Islet precursor cell (in vitro differentiated cells): ENCODE measurements at regions not wholly inside any gene's neighbourhood (a gene's known extent, or its start where the extent isn't known, plus 50 kb on each side); places are given as distances from the start of the nearest gene placed in this dataset.
"Not testable (repeated sequence)": the region's sequence is repeated elsewhere in the genome, so short reads cannot be mapped to it uniquely, and the experiment has no call there.

Source experiments
- DNase-seq: peaks from one replicate; pipeline ENCODE4 v3.0.0-alpha.2; 2018

DNA sequence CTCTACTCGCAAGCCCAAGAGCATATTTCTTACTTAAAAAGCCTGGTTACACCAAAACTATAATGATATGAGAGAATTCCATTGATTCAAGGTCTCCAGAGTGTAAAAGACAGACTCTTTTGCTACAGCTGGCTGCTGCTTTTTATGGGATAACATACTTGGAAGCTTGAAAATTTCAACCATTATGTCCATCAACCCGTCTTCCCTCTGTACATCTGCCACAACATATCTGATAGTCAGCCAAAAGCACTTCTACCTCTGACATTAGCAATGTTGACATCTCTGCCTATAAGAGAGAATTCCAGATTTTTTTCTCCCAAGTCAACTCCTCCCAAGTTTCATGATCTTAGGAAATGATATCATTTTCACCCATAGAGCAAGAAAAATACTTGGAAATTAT is 54.4 kb upstream of the IQCM start:
- DNase-seq: no peak

DNA sequence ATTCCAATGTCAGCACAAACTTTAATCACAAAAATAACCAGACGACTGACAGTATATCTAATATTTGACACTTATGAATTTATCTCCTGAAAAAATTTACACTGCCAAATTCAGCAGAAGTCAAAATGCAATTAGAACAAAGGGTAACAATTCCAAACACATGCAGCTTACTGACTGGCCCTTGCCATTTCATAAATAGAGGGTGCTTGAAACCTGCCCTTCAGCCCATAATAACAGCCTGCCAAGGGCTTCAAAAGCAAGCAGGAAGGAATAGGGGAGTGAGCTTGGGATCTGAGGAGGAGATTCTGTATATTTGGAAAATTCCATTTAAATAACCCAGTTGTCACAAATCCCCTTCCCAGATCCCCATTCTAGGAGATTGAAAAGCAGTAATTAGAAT is 66.1 kb upstream of the IQCM start:
- DNase-seq: no peak

DNA sequence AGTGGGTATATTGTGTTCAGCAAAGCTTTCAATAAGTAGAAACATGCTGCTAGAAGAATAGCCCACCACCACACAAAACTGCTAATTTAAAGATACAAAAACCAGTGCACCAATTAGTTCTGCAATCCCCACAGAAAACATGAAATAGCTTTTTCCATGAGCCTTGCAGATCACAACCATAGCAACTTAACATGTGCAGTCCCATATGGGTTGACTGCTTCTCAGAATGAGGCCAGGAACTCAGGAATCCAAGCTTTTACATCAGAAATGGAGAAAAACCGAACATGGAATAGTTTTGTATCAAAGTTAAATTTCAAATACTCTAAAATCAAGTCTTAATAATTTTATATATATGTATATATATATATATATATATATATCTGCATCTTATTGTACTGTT is 66.6 kb upstream of the IQCM start:
- no peak for DNase-seq

DNA sequence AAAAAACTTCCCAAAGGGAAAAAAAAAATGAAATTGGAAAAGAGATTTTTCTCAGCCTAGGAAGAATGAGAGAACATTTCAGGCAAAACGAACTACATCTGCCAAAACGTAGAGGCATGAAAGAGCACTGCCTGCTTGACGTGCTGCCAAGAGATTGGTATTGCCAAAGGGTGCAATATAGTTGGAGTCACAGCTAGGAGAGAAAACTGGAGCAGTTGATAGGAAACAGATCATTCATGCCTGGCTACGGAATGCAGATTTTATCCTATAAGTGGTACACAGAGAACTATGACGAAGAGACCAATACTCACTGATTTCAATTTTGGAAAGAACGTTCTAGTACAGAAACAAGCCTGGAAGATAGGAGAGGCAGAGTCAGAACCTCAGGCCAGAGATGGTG is 68.4 kb upstream of the IQCM start:
- DNase-seq: no peak

DNA sequence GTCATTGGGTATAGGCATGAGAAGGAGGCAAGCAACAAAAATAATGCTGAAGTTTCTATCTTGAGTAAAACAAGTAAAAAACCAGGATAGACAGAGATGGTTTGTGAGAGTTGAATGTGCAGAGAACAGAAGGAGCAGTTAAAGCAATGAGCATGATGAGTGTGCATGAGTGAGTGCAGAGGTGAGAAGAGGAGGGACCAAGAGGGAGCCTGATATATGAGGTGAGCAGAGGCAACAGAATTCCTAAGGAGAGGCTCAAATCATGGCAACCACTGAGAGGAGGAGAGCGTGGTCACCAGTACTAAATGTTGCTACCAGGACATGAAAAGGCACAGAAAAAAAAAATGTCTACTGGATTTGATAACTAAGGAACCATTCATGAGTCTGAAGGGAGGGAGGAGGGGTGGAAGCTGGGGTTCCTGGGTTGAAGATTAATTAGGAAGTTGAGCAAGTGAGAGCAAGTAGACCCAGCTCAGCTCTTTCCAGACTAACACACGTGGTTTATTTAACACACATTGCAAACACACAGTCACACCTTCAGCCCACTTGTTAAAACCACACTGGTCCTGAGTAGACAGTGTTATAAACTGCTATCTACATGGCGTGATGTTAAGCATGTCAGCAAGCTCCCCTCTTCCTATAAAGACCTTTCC is 69.0 kb upstream of the IQCM start:
- DNase-seq: no peak

DNA sequence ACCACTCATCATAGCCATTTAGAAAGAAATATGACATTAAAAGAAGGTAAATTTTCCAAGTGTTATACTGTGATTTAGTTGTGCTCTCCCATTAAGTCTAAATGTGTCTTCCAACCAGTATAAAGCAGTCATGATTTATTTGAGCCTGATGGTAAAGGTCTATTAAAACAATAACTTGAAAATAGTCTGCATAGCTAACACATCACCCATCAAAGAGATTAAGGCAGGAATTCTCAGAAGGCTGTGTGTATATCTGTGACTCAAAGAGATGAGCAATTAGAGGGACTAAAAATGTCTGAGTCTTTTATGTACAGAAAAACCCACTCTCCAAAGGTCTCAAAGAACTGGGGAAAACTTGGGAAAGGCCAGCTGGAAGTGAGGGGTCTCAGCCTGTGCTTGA is 70.3 kb upstream of the IQCM start:
- no peak for DNase-seq

DNA sequence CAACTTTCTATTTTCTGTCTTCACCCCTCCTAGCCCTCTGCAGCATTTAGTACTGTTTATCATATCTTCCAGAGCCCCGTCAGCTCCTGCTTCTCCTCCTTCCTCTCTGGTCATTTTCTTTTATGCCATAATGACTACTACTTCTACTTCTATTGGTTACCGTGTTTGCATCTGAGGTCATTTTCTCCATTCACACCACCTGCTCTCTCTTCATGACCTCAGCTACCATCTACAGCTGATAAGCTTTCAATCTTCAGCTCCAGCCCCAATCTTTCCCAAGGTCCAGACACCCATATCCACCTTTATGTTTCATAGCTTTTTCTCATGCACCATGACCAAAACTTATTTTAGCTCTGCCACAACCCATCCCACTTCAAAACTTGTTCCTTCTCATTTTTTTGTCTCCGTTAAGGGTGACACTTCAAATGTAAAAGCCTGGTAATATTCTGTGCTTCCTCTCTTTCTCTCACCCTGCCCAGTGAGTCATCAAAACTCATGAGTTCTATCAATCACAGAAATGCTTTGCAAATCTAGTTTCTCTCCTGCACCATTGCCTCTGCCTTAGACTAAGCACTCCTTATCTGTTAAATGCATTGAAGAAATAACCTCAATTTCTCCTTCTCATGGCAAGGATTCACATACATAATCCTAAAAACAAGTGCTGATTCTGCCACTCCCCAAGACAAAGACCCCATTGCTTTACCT is 71.3 kb upstream of the IQCM start:
- no peak for DNase-seq

DNA sequence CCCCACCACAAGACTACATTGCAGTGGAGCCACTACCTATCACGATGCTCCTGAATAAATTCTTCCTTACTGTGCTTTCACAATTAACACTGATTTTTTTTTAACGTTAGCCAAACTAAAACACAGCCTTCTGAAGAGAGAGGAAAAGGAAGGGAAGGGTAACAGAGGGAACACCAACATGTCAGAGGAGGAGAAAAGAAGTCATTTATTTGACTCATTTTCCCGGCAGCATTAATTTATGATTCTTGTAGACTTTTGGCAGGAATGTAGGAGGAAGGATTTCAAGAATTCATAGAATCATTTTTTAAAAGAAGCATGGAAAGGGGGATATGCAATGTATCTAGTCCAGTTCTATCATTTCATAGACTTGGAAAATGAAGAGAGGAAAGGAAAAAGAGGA is 74.3 kb upstream of the IQCM start:
- no peak for DNase-seq

DNA sequence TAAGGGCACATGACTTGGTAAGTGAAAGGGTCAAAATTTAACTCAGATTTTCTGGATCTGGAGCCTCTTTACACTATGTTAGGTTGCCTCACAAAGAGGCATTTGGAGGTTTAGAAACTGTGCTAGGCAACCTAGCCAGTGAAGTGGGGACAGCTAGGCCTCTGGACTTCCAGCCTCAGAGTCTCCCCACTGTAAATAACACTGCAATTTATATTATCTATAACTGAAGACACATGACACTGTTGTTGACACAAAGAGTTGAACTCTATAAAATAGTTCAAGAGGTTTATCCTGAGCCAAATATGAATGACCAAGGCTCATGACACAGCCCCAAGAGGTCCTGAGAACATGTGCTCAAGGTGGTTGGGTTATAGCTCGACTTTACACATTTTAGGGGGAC is 74.9 kb upstream of the IQCM start:
- DNase-seq: no peak

DNA sequence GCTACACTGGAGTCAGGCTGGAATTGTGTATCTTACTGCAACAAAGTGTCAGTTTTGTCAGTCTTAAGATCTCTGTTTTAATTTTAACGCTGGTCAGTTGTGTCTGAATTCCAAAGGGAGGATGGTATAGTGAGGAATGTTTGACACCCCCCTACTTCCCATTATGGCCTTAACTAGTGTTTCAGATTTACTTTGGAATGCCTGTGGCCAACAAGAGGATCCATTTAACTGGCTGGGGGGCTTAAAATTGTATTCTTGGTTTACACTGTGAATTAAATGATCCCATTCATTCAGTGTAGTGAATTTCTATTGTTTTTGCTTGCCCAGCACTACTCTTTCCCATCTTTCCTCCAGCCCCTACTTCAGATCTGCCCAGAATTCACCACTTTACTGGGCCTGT is 75.8 kb upstream of the IQCM start:
- DNase-seq: no peak

DNA sequence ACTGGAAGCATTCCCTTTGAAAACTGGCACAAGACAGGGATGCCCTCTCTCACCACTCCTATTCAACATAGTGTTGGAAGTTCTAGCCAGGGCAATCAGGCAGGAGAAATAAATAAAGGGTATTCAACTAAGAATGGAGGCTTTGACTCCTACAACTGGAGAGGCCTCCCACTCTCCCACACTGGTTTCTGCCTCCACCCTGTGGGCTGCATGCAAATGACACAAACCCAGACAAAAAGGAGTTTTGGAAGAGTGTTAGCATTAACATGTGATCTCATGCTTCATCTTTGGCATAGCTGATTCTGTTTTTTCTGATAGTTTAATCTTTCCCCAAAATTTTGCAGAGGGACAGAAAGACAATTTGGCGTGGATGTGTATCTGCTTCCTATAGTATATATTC is 80.8 kb upstream of the IQCM start:
- DNase-seq: peak; percentile 67

DNA sequence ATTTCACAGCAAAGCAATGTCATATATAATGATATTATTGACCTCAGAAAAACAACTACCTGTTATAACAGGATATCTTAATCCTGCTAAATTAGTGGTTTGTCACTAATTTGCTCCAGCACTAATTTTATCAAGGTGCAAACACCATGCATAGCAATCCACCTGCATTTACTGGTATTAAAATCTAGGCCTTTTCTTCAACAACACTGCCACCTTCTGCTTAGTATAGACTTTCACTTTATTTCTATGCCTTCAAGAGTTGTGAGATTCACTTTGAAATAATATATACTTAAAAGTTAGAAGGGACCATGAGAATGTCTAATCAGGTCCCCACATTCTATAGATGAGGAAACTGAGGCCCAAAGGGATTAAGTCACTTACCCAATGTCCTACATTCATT is 82.1 kb upstream of the IQCM start:
- no peak for DNase-seq

DNA sequence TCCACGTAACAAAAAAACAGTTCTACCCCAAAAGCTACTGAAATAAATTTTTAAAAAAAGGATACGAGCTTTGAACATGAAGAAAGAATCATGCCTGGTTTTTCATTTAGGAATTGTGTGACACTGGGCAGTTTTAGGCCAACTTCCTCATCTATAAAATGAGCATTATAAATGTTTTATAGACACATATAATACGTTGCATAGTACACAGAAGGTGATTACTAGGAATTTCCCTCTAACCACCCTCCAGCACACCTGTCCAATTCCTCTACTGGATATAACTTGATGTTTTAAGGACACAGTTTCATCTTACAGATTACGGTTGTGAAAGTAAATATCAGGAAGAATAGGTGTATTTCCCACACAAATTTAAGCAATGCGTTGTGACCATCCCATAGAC is 85.5 kb upstream of the IQCM start:
- DNase-seq: no peak

DNA sequence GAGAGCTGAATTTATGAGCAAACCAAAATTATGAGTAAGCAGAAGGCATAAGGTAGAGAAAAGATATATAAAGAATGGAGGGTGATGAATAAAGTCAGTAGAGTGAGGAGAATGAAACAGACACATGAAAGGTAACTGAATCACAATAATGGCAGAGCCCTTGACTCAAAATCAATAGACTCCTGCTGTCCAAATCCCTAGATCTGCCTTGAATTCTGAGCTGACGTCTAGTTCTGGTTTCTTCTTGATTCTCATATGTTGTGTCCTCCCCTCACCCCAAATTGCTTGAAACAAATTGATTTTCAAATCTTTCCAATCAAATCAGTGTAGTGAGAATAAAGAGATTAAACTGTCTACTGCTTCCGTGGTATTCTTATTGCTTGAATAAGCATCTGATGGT is 86.6 kb upstream of the IQCM start:
- DNase-seq: no peak

DNA sequence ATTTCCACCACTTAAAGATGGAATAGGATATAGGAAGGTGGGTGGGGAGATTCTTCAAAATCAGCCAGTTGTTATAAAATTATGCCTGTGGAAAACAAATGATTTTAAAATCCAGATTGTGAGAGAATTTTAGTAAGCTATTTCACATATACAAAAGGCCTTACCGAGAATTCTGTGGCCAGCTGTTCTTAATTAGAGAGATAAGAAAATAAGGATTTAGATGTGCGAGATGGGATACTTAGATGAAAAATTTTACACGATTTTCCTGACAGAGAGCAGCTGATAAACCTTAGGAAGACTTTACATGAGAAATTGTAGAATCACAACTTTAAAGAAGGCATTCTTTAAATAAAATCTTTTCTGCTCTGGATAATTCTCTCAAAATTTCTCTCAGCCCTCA is 94.5 kb upstream of the IQCM start:
- no peak for DNase-seq

DNA sequence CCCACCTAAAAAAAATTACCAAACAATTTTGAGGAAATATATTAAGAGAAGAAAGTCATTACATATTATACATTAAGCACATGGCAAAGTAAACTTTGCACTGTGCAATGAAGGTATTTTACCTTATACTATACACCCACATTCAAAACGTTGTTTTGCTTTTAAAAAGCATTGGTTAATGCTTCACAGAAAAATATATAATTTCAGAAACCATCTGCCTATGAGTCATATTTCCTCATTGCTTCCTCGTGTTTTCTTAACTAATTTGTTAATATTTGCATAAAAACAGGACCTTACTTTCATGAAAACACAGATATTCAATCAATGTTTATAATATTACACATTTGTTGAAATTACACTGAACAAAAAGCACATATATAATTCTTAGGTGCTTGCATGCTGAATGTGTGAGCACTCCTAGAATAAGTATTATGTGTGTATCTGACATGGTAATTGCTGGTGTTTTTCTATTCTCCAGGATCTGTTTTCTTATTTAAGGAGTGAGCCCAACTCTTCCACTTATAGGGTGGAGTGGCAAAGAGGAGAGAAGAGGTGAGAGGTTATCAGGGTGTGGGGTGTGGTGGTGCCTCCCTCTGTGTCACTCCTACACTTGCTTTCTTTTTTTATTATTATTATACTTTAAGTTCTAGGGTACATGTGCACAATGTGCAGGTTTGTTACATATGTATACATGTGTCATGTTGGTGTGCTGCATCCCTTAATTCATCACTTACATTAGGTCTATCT is 95.1 kb upstream of the IQCM start:
- DNase-seq: no peak

DNA sequence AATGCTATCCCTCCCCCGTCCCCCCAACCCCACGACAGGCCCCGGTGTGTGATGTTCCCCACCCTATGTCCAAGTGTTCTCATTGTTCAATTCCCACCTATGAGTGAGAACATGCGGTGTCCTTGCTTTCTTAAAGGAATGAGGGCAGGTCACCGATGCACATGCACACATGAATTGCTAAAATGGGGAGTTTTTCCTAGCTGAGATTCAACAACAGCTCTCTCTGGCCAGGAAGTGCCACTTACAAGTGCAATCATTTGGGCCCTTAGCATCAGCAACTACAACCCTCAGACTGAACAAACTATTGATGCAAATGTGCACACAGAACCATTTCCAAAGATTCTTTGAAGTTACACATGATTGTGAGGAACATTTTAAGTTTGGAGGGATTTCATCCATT is 95.7 kb upstream of the IQCM start:
- no peak for DNase-seq

DNA sequence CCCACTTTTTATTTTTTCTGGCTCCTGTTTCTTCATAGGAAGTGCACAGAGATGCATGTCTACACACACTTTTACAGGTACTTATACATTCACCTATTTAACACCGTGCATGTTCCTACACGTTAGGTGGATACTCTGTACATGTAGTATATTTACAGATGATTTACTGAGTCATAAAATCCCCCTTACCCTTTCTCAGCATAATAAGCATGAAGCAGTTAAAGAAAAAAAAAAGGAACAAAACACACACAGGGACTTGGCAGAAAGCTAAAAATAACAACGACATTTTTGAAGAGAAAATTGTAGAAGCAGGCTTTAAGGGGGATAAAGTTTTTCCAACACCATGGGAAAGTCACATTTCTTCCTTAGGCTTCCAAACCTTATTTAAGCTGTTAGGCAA is 96.4 kb upstream of the IQCM start:
- no peak for DNase-seq

DNA sequence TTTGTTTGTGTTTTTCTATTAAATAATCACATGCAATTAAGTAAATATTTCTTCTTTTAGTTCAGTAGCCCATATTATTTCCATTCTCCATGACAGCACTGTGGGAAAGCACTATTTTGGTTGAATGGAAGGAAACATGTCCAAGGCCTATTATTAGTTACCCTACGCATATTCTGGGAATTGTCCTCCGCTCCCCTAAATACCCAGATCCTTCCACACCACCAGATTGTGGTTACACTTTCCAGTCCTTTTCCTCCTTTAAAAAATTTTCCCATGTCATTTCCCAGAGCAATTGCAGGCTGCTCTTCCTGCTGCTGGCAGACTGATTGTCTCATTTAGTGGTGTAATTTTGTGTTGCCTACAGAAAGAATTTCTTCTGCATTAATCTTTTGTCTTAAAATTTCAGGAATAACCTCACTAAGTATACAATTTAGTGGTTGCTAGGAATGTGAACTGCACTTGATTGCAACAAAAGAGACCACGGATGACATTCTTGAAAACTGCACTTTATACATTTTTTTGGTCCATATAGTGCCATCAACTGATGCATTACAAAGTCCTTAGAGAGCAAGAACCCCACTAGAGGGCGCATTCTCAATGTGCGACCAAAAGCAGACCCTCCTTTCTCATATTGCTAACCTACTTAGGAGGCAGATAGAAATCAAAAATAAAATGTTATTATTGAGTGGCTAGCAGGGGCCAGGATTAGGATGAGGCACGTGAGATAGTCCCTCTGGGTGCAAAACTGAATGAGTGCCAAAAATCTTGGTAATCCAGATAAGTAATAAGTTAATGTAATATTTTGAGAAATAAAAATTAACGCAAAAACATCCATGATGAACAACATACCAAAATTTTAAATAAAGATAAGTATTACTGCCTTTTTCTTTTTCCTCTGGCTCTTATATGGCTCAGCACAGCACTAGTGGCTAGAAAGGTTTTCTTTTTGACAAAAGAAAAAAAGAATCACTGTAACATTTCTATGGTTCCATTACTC is 98.8 kb upstream of the IQCM start:
- peak; percentile 61 for DNase-seq

DNA sequence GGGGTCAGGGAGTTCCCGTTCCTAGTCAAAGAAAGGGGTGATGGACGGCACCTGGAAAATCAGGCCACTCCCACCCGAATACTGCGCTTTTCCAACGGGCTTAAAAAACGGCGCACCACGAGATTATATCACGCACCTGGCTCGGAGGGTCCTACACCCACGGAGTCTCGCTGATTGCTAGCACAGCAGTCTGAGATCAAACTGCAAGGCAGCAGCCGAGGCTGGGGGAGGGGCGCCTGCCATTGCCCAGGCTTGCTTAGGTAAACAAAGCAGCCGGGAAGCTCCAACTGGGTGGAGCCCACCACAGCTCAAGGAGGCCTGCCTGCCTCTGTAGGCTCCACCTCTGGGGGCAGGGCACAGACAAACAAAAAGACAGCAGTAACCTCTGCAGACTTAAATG is 100.1 kb upstream of the IQCM start:
- DNase-seq: not testable (repeated sequence)

DNA sequence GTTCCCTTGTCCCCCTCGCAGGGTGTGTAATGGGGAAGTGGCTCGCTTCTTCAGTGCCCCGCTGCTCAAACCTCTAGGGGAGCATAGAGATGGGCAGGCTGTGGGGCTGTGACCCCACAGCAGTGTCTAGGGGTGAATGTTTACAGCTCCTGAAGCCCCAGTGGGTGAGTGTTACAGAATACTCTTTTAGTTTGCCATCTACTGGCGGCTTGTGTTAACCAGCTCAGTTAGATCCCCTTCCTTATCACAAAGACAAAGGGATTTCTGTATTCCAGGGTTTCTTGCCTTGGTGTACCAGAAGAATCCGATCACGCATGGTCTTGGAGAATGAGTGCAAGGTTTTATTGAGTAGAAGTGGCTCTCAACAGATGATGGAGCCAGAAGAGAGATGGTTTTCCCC is 108.1 kb upstream of the IQCM start:
- DNase-seq: no peak

DNA sequence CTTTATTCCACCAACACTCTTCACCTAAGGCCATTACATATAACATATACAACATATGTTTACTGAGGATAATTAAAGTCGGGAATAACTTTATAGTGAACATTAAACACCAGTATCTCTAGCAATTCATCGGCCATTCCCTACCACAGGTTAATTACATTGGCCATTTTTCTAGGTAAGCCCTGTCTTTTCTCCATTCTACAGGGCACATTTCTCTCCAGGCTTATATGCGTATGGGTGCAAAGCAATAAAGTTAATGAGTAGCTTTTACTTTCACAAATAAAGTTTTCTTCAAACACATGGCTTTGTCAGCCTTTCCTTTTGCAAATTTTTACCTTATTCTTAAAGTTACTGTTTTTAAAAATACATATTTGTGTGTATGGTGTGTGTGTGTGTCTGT is 111.9 kb upstream of the IQCM start:
- no peak for DNase-seq

DNA sequence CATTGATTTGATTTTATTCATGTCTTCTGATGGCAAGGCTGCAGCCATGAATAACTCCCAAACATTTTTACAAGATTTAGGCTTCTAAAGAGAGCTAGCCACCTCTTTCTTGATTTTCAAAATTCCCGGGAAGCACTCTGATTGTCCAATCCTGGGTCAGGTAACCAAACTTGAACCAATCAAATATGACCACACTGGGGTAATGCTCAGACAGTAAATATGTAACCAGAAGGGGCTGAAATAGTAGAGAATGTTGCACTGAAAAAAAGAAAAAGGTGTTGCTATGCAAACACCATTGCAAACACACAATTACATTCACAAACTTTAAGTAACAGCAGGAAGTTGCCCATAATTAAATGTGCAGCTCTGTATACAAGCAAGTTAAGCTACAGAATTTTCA is 112.9 kb upstream of the IQCM start:
- no peak for DNase-seq
